ENCODE measurements at regions not wholly inside any gene's neighbourhood (a gene's known extent, or its start where the extent isn't known, plus 50 kb on each side); places are given as distances from the start of the nearest gene placed in this dataset.

- TF ChIP-seq POU6F1 (CRISPR knock-in tag; IDR thresholded peaks at IDR 0.05; ENCODE audit: borderline replicate concordance, low read depth) (no peak), ISL1 (CRISPR knock-in tag; IDR thresholded peaks at IDR 0.05) (no peak)
These were observed 61.6 kb upstream of the RUNX3 start (continued) for GRCh38 chr1:24991697-24992096.

GRCh38 chr1:24990779-24991641, 60.9 kb upstream of the RUNX3 start:
- ATAC-seq, result no peak
- TF ChIP-seq RARB (CRISPR knock-in tag; IDR thresholded peaks at IDR 0.05), result no peak
- no peak for TF ChIP-seq PATZ1 (CRISPR knock-in tag; IDR thresholded peaks at IDR 0.05; ENCODE audit: borderline replicate concordance)
- no peak for TF ChIP-seq SNAI2 (CRISPR knock-in tag; IDR thresholded peaks at IDR 0.05)
- TF ChIP-seq GLIS3 (CRISPR knock-in tag; IDR thresholded peaks at IDR 0.05), result no peak
- TF ChIP-seq ZNF70 (CRISPR knock-in tag; IDR thresholded peaks at IDR 0.05), result no peak
- TF ChIP-seq PPARA (CRISPR knock-in tag; IDR thresholded peaks at IDR 0.05; ENCODE audit: borderline replicate concordance), result no peak
- no peak for TF ChIP-seq ISL1 (CRISPR knock-in tag; IDR thresholded peaks at IDR 0.05)
- TF ChIP-seq ZFP30 (CRISPR knock-in tag; IDR thresholded peaks at IDR 0.05), result no peak
- no peak for TF ChIP-seq CSDC2 (CRISPR knock-in tag; IDR thresholded peaks at IDR 0.05)
- no peak for TF ChIP-seq ARNTL (CRISPR knock-in tag; IDR thresholded peaks at IDR 0.05; ENCODE audit: borderline replicate concordance, low read depth)
- TF ChIP-seq TOX (CRISPR knock-in tag; IDR thresholded peaks at IDR 0.05; ENCODE audit: borderline replicate concordance), result no peak
- no peak for TF ChIP-seq ESRRG (CRISPR knock-in tag; IDR thresholded peaks at IDR 0.05)
- no peak for TF ChIP-seq CREB5 (CRISPR knock-in tag; IDR thresholded peaks at IDR 0.05; ENCODE audit: low read depth)
- TF ChIP-seq ZC3H10 (CRISPR knock-in tag; IDR thresholded peaks at IDR 0.05), result no peak
- TF ChIP-seq POU6F1 (CRISPR knock-in tag; IDR thresholded peaks at IDR 0.05; ENCODE audit: borderline replicate concordance, low read depth), result no peak
- TF ChIP-seq ZNF565 (CRISPR knock-in tag; conservative IDR thresholded peaks at IDR 0.05; ENCODE audit: low read depth), result no peak
- no peak for TF ChIP-seq TCF4 (CRISPR knock-in tag; IDR thresholded peaks at IDR 0.05; ENCODE audit: borderline replicate concordance)

- ATAC-seq, result no peak
- TF ChIP-seq ISL1 (CRISPR knock-in tag; IDR thresholded peaks at IDR 0.05) (no peak), OSR1 (CRISPR knock-in tag; IDR thresholded peaks at IDR 0.05) (no peak), TOX (CRISPR knock-in tag; IDR thresholded peaks at IDR 0.05; ENCODE audit: borderline replicate concordance) (no peak), ZFP30 (CRISPR knock-in tag; IDR thresholded peaks at IDR 0.05) (no peak), ZNF8 (CRISPR knock-in tag; IDR thresholded peaks at IDR 0.05) (no peak), ZC3H10 (CRISPR knock-in tag; IDR thresholded peaks at IDR 0.05) (no peak)
These were observed 60.1 kb upstream of the RUNX3 start for GRCh38 chr1:24990136-24990535.

DNA sequence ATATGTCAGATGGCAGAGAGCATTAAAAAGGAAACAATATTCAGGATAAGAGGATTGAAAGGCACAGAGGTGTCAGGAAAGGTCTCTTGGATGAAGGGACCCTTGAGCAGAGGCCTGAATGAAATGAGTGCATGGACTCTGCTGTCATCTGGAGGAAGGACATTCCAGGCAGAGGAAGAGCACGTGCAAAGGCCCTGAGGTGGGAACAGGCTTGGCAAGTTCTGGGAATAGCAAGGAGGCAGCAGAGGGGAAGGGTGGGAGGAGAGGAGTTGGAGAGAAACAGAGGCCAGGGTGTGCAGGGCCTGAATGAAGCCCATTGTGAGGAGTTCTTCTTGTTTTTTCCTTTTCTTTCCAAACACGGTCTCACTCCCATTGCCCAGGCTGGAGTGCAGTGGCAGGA, 59.0 kb upstream of the RUNX3 start:
- ATAC-seq, result no peak
- TF ChIP-seq SNAI2 (CRISPR knock-in tag; IDR thresholded peaks at IDR 0.05) (no peak), GLIS3 (CRISPR knock-in tag; IDR thresholded peaks at IDR 0.05) (no peak), ZFP3 (CRISPR knock-in tag; IDR thresholded peaks at IDR 0.05) (no peak), ZNF8 (CRISPR knock-in tag; IDR thresholded peaks at IDR 0.05) (no peak), PPARA (CRISPR knock-in tag; IDR thresholded peaks at IDR 0.05; ENCODE audit: borderline replicate concordance) (no peak), PATZ1 (CRISPR knock-in tag; IDR thresholded peaks at IDR 0.05; ENCODE audit: borderline replicate concordance) (no peak), RARB (CRISPR knock-in tag; IDR thresholded peaks at IDR 0.05) (no peak), OSR1 (CRISPR knock-in tag; IDR thresholded peaks at IDR 0.05) (no peak), TSHZ2 (CRISPR knock-in tag; IDR thresholded peaks at IDR 0.05) (no peak), BACH2 (CRISPR knock-in tag; IDR thresholded peaks at IDR 0.05; ENCODE audit: borderline replicate concordance) (no peak), POU6F1 (CRISPR knock-in tag; IDR thresholded peaks at IDR 0.05; ENCODE audit: borderline replicate concordance, low read depth) (no peak), CSDC2 (CRISPR knock-in tag; IDR thresholded peaks at IDR 0.05) (no peak)
